Hepatocyte (in vitro differentiated cells): ENCODE measurements at regions not wholly inside any gene's neighbourhood (a gene's known extent, or its start where the extent isn't known, plus 50 kb on each side); places are given as distances from the start of the nearest gene placed in this dataset.

Experiments used
- DNase-seq: peaks from one replicate; pipeline ENCODE4 v3.0.0-alpha.2; 2016; ENCODE audit warnings: low spot score
- H2AFZ ChIP-seq: fragments of 200-600 bp; sonication (generic); 2 replicates; pipeline ENCODE4 v1.6.0; 2016; ENCODE audit warnings: antibody characterized with exemption, mild to moderate bottlenecking
- H3K27ac ChIP-seq: fragments of 200-600 bp; sonication (generic); 2 replicates; pipeline ENCODE4 v1.5.1; 2016; ENCODE audit warnings: mild to moderate bottlenecking
- H3K27me3 ChIP-seq: fragments of 200-600 bp; sonication (generic); 2 replicates; pipeline ENCODE4 v1.6.1; 2016
- H3K36me3 ChIP-seq: fragments of 200-600 bp; sonication (generic); replicated peaks from 2 replicates; pipeline ENCODE4 v1.5.1; 2016; ENCODE audit warnings: low read depth; ENCODE audit not compliant: insufficient read depth
- H3K4me1 ChIP-seq: fragments of 200-600 bp; sonication (generic); 2 replicates; pipeline ENCODE4 v1.5.1; 2016; ENCODE audit warnings: mild to moderate bottlenecking, moderate library complexity; ENCODE audit not compliant: insufficient read depth
- H3K4me2 ChIP-seq: fragments of 200-600 bp; sonication (generic); 2 replicates; pipeline ENCODE4 v1.6.0; 2016
- H3K4me3 ChIP-seq: fragments of 200-600 bp; sonication (generic); 2 replicates; pipeline ENCODE4 v1.5.1; 2016; ENCODE audit warnings: mild to moderate bottlenecking
- H3K79me2 ChIP-seq: fragments of 200-600 bp; sonication (generic); 2 replicates; pipeline ENCODE4 v1.6.0; 2017; ENCODE audit warnings: mild to moderate bottlenecking
- H3K9me2 ChIP-seq: fragments of 200-600 bp; sonication (generic); replicated peaks from 2 replicates; pipeline ENCODE4 v1.6.0; 2017; ENCODE audit warnings: mild to moderate bottlenecking; ENCODE audit not compliant: insufficient read depth
- H3K9me3 ChIP-seq: fragments of 200-600 bp; sonication (generic); 2 replicates; pipeline ENCODE4 v1.5.1; 2016; ENCODE audit warnings: low read depth, mild to moderate bottlenecking
- H4K20me1 ChIP-seq: fragments of 200-600 bp; sonication (generic); 2 replicates; pipeline ENCODE4 v1.6.0; 2016; ENCODE audit warnings: mild to moderate bottlenecking; ENCODE audit not compliant: insufficient read depth, poor library complexity, severe bottlenecking
- EZH2 ChIP-seq: fragments of 200-600 bp; sonication (generic); IDR thresholded peaks from 2 replicates; pipeline ENCODE4 v1.6.1; 2016; ENCODE audit warnings: antibody characterized with exemption, mild to moderate bottlenecking, borderline replicate concordance
- EZH2phosphoT487 ChIP-seq: fragments of 200-600 bp; sonication (generic); IDR thresholded peaks from one replicate; pipeline ENCODE4 v1.6.1; 2018; ENCODE audit warnings: antibody characterized with exemption, mild to moderate bottlenecking, low read depth, moderate library complexity; ENCODE audit not compliant: unreplicated experiment, severe bottlenecking
- WGBS: methylation state at CpG from one replicate; pipeline ENCODE4 v1.1.6; 2016; ENCODE audit warnings: low lambda C conversion rate; ENCODE audit errors: missing lambda C conversion rate; 5-methylcytosine and 5-hydroxymethylcytosine counted together
- TF ChIP-seq, protein P1 (sequence below): fragments of 200-600 bp; sonication (generic); IDR thresholded peaks from 2 replicates; pipeline ENCODE4 v1.5.1; 2016; ENCODE audit warnings: antibody characterized with exemption, mild to moderate bottlenecking; ENCODE audit not compliant: poor library complexity

- H3K4me1 ChIP-seq = no peaks in the 10 kb centered on the region
- TF ChIP-seq, protein P1, sequence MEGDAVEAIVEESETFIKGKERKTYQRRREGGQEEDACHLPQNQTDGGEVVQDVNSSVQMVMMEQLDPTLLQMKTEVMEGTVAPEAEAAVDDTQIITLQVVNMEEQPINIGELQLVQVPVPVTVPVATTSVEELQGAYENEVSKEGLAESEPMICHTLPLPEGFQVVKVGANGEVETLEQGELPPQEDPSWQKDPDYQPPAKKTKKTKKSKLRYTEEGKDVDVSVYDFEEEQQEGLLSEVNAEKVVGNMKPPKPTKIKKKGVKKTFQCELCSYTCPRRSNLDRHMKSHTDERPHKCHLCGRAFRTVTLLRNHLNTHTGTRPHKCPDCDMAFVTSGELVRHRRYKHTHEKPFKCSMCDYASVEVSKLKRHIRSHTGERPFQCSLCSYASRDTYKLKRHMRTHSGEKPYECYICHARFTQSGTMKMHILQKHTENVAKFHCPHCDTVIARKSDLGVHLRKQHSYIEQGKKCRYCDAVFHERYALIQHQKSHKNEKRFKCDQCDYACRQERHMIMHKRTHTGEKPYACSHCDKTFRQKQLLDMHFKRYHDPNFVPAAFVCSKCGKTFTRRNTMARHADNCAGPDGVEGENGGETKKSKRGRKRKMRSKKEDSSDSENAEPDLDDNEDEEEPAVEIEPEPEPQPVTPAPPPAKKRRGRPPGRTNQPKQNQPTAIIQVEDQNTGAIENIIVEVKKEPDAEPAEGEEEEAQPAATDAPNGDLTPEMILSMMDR = no peak
- no peak for TF ChIP-seq EZH2
- no peak for TF ChIP-seq EZH2phosphoT487
- H3K27me3 ChIP-seq = no peaks in the 10 kb centered on the region
- DNase-seq = no peak
- no peak overlapping the region for H3K4me3 ChIP-seq
- no peaks in the 10 kb centered on the region for H3K9me2 ChIP-seq
- WGBS = 80% methylated on average over 1 of the region's 1 CpG
- H2AFZ ChIP-seq = no peak overlapping the region
- H3K27ac ChIP-seq = no peak overlapping the region
- no peaks in the 10 kb centered on the region for H3K36me3 ChIP-seq
- peaks cover 3% of the 10 kb centered on the region for H3K9me3 ChIP-seq
- no peaks in the 10 kb centered on the region for H4K20me1 ChIP-seq
- no peaks in the 10 kb centered on the region for H3K79me2 ChIP-seq
- no peak overlapping the region for H3K4me2 ChIP-seq
These were observed 74.4 kb upstream of the ZNF648 start for GRCh38 chr1:182135946-182136345.

- 90% methylated on average over 4 of the region's 4 CpGs for WGBS
- H3K4me3 ChIP-seq = no peak overlapping the region
- H3K79me2 ChIP-seq = no peaks in the 10 kb centered on the region
- no peak overlapping the region for H3K4me2 ChIP-seq
- H2AFZ ChIP-seq = no peak overlapping the region
- no peaks in the 10 kb centered on the region for H3K27me3 ChIP-seq
- no peaks in the 10 kb centered on the region for H3K4me1 ChIP-seq
- no peak overlapping the region for H3K27ac ChIP-seq
- H3K9me2 ChIP-seq = no peaks in the 10 kb centered on the region
- no peaks in the 10 kb centered on the region for H3K36me3 ChIP-seq
- peaks cover 3% of the 10 kb centered on the region for H3K9me3 ChIP-seq
- no peaks in the 10 kb centered on the region for H4K20me1 ChIP-seq
- no peak for TF ChIP-seq EZH2
- TF ChIP-seq, protein P1 = no peak
- no peak for TF ChIP-seq EZH2phosphoT487
- no peak for DNase-seq
These were observed 72.7 kb upstream of the ZNF648 start for GRCh38 chr1:182134257-182134656.

DNA sequence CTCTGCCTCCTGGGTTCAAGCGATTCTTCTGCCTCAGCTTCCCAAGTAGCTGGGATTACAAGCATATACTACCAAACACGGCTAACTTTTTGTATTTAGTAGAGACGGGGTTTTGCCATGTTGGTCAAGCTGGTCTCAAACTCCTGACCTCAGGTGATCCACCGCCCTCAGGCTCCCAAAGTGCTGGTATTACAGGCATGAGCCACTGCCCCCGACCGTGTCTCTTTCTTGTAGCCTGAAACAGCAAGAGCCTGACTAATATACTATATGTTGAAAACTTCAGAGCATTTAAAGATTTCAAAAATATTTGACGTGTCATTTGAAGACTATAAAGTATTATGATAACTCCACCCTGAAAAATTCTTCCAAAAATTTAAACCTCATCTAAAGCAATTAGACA is 71.7 kb upstream of the ZNF648 start:
- no peaks in the 10 kb centered on the region for H3K36me3 ChIP-seq
- H3K4me3 ChIP-seq = no peak overlapping the region
- no peak overlapping the region for H2AFZ ChIP-seq
- H3K27me3 ChIP-seq = no peaks in the 10 kb centered on the region
- H4K20me1 ChIP-seq = no peaks in the 10 kb centered on the region
- no peak overlapping the region for H3K4me2 ChIP-seq
- no peaks in the 10 kb centered on the region for H3K9me2 ChIP-seq
- TF ChIP-seq EZH2 (no peak), EZH2phosphoT487 (no peak)
- TF ChIP-seq, protein P1 = no peak
- DNase-seq = no peak
- H3K79me2 ChIP-seq = no peaks in the 10 kb centered on the region
- peaks cover 3% of the 10 kb centered on the region for H3K9me3 ChIP-seq
- no peak overlapping the region for H3K27ac ChIP-seq
- H3K4me1 ChIP-seq = no peaks in the 10 kb centered on the region
- WGBS = 91% methylated on average over 7 of the region's 7 CpGs

- Histone ChIP-seq H3K27ac (no peak overlapping the region), H3K9me3 (no peaks in the 10 kb centered on the region), H3K79me2 (no peaks in the 10 kb centered on the region), H3K9me2 (no peaks in the 10 kb centered on the region), H3K36me3 (no peaks in the 10 kb centered on the region), H3K4me3 (no peak overlapping the region), H3K4me1 (no peaks in the 10 kb centered on the region), H2AFZ (no peak overlapping the region), H4K20me1 (no peaks in the 10 kb centered on the region), H3K4me2 (no peak overlapping the region), H3K27me3 (no peaks in the 10 kb centered on the region)
- DNase-seq = no peak
- 94% methylated on average over 9 of the region's 9 CpGs for WGBS
- TF ChIP-seq EZH2 = no peak
- TF ChIP-seq, protein P1 = no peak
- TF ChIP-seq EZH2phosphoT487 = no peak
These were observed 67.9 kb upstream of the ZNF648 start for GRCh38 chr1:182129398-182129797.
